ENCODE measurements at regions not wholly inside any gene's neighbourhood (a gene's known extent, or its start where the extent isn't known, plus 50 kb on each side); places are given as distances from the start of the nearest gene placed in this dataset.

DNA sequence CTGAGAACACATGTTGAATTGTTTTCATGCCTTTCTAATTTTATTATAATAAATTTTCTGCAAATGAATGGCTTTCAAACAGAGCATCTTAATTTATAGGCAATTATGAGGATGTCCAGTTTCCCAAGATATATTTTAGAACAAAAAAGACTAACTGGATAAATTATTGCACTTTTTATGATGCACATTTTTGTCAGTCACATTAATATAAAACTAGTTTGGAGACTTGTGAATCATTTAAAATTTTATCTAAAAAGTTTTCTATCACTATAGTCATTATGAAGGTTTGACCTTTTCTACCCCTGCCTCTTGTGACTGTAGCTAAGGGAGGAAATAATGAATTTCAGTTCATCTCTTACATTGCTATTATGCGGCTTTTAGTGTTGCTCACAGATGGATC lies 393.8 kb downstream of the TAF11L14 start:
- no peak for TF ChIP-seq CEBPB (IDR thresholded peaks at IDR 0.05; ENCODE audit: low read depth, low read length)
- TF ChIP-seq, protein P1, sequence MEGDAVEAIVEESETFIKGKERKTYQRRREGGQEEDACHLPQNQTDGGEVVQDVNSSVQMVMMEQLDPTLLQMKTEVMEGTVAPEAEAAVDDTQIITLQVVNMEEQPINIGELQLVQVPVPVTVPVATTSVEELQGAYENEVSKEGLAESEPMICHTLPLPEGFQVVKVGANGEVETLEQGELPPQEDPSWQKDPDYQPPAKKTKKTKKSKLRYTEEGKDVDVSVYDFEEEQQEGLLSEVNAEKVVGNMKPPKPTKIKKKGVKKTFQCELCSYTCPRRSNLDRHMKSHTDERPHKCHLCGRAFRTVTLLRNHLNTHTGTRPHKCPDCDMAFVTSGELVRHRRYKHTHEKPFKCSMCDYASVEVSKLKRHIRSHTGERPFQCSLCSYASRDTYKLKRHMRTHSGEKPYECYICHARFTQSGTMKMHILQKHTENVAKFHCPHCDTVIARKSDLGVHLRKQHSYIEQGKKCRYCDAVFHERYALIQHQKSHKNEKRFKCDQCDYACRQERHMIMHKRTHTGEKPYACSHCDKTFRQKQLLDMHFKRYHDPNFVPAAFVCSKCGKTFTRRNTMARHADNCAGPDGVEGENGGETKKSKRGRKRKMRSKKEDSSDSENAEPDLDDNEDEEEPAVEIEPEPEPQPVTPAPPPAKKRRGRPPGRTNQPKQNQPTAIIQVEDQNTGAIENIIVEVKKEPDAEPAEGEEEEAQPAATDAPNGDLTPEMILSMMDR (conservative IDR thresholded peaks at IDR 0.05; ENCODE audit: low read depth, low read length), result no peak
- TF ChIP-seq RFX5 (IDR thresholded peaks at IDR 0.05; ENCODE audit: low read depth, low read length), result no peak
- TF ChIP-seq, protein P2, sequence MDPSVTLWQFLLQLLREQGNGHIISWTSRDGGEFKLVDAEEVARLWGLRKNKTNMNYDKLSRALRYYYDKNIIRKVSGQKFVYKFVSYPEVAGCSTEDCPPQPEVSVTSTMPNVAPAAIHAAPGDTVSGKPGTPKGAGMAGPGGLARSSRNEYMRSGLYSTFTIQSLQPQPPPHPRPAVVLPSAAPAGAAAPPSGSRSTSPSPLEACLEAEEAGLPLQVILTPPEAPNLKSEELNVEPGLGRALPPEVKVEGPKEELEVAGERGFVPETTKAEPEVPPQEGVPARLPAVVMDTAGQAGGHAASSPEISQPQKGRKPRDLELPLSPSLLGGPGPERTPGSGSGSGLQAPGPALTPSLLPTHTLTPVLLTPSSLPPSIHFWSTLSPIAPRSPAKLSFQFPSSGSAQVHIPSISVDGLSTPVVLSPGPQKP (IDR thresholded peaks at IDR 0.05; ENCODE audit: borderline replicate concordance, low read depth, low read length), result no peak

All from IMR-90 (cell line).